ENCODE measurements at regions not wholly inside any gene's neighbourhood (a gene's known extent, or its start where the extent isn't known, plus 50 kb on each side); places are given as distances from the start of the nearest gene placed in this dataset.

GRCh38 chr15:95520922-95521321 is 809.6 kb upstream of the NR2F2 start:
- DNase-seq (ENCODE audit: low spot score) = no peak

GRCh38 chr15:95522533-95522932 is 808.0 kb upstream of the NR2F2 start:
- H3K4me1 ChIP-seq (ENCODE audit: insufficient read depth, poor library complexity, severe bottlenecking) = no peaks in the 10 kb centered on the region
- DNase-seq (ENCODE audit: low spot score) (no peak), ATAC-seq (ENCODE audit: low read depth) (0 out of 3 replicates have a peak, but pooled peaks have one; percentile 35)
- H3K27me3 ChIP-seq (ENCODE audit: insufficient read depth, poor library complexity, severe bottlenecking) = no peaks in the 10 kb centered on the region
- no peaks in the 10 kb centered on the region for H3K9me3 ChIP-seq (ENCODE audit: severe bottlenecking)
- no peak for TF ChIP-seq CTCF (IDR thresholded peaks at IDR 0.05; ENCODE audit: poor library complexity, severe bottlenecking)
- no peak overlapping the region for H3K4me3 ChIP-seq (ENCODE audit: severe bottlenecking)
- H3K36me3 ChIP-seq (ENCODE audit: low read depth) = no peaks in the 10 kb centered on the region
- no peak overlapping the region for H3K27ac ChIP-seq (ENCODE audit: poor library complexity, severe bottlenecking)

More at GRCh38 chr15:95520922-95521321, 809.6 kb upstream of the NR2F2 start:
- no peak overlapping the region for H3K4me3 ChIP-seq (ENCODE audit: severe bottlenecking)
- H3K27ac ChIP-seq (ENCODE audit: poor library complexity, severe bottlenecking) = no peak overlapping the region
- no peaks in the 10 kb centered on the region for H3K36me3 ChIP-seq (ENCODE audit: low read depth)
- no peaks in the 10 kb centered on the region for H3K4me1 ChIP-seq (ENCODE audit: insufficient read depth, poor library complexity, severe bottlenecking)
- ATAC-seq (ENCODE audit: low read depth) = no peak
- TF ChIP-seq CTCF (IDR thresholded peaks at IDR 0.05; ENCODE audit: poor library complexity, severe bottlenecking) = no peak
- no peaks in the 10 kb centered on the region for H3K9me3 ChIP-seq (ENCODE audit: severe bottlenecking)
- no peaks in the 10 kb centered on the region for H3K27me3 ChIP-seq (ENCODE audit: insufficient read depth, poor library complexity, severe bottlenecking)

GRCh38 chr15:95528920-95529319 is 801.6 kb upstream of the NR2F2 start:
- DNase-seq (ENCODE audit: low spot score) = no peak
- TF ChIP-seq CTCF (IDR thresholded peaks at IDR 0.05; ENCODE audit: poor library complexity, severe bottlenecking) = no peak
- H3K36me3 ChIP-seq (ENCODE audit: low read depth) = no peaks in the 10 kb centered on the region
- no peak overlapping the region for H3K4me3 ChIP-seq (ENCODE audit: severe bottlenecking)
- H3K27ac ChIP-seq (ENCODE audit: poor library complexity, severe bottlenecking) = no peak overlapping the region
- no peak for ATAC-seq (ENCODE audit: low read depth)
- H3K4me1 ChIP-seq (ENCODE audit: insufficient read depth, poor library complexity, severe bottlenecking) = no peaks in the 10 kb centered on the region
- no peaks in the 10 kb centered on the region for H3K9me3 ChIP-seq (ENCODE audit: severe bottlenecking)
- H3K27me3 ChIP-seq (ENCODE audit: insufficient read depth, poor library complexity, severe bottlenecking) = no peaks in the 10 kb centered on the region

GRCh38 chr15:95536638-95537037 is 793.9 kb upstream of the NR2F2 start:
- no peak for TF ChIP-seq CTCF (IDR thresholded peaks at IDR 0.05; ENCODE audit: poor library complexity, severe bottlenecking)
- Histone ChIP-seq H3K4me1 (ENCODE audit: insufficient read depth, poor library complexity, severe bottlenecking) (no peaks in the 10 kb centered on the region), H3K27ac (ENCODE audit: poor library complexity, severe bottlenecking) (no peak overlapping the region), H3K9me3 (ENCODE audit: severe bottlenecking) (peaks cover 3% of the 10 kb centered on the region), H3K4me3 (ENCODE audit: severe bottlenecking) (no peak overlapping the region), H3K27me3 (ENCODE audit: insufficient read depth, poor library complexity, severe bottlenecking) (peaks cover 3% of the 10 kb centered on the region), H3K36me3 (ENCODE audit: low read depth) (no peaks in the 10 kb centered on the region)
- DNase-seq (ENCODE audit: low spot score) (no peak), ATAC-seq (ENCODE audit: low read depth) (no peak)

- Histone ChIP-seq H3K36me3 (ENCODE audit: low read depth) (no peaks in the 10 kb centered on the region), H3K4me3 (ENCODE audit: severe bottlenecking) (no peak overlapping the region), H3K27ac (ENCODE audit: poor library complexity, severe bottlenecking) (no peak overlapping the region), H3K4me1 (ENCODE audit: insufficient read depth, poor library complexity, severe bottlenecking) (no peaks in the 10 kb centered on the region), H3K27me3 (ENCODE audit: insufficient read depth, poor library complexity, severe bottlenecking) (peaks cover 3% of the 10 kb centered on the region), H3K9me3 (ENCODE audit: severe bottlenecking) (peaks cover 3% of the 10 kb centered on the region)
- TF ChIP-seq CTCF (IDR thresholded peaks at IDR 0.05; ENCODE audit: poor library complexity, severe bottlenecking) = no peak
- ATAC-seq (ENCODE audit: low read depth) (no peak), DNase-seq (ENCODE audit: low spot score) (no peak)
Measured at GRCh38 chr15:95538693-95539092, 791.8 kb upstream of the NR2F2 start.
